Muscle of leg (tissue), 3 donors: ENCODE measurements at regions not wholly inside any gene's neighbourhood (a gene's known extent, or its start where the extent isn't known, plus 50 kb on each side); places are given as distances from the start of the nearest gene placed in this dataset.

ENCODE experiments used
- DNase-seq: peaks from one replicate; pipeline ENCODE4 v3.0.0; 2013
- H3K27ac ChIP-seq: one replicate; pipeline ENCODE4 v1.5.1; 2013; ENCODE audit warnings: mild to moderate bottlenecking, low read length, control low read depth
- H3K27me3 ChIP-seq: one replicate; pipeline ENCODE4 v1.6.1; 2013; ENCODE audit warnings: low read length; ENCODE audit not compliant: control insufficient read depth, insufficient read depth
- H3K36me3 ChIP-seq: one replicate; pipeline ENCODE4 v1.6.1; 2013; ENCODE audit warnings: low read length; ENCODE audit not compliant: control insufficient read depth, insufficient read depth
- H3K4me1 ChIP-seq: one replicate; pipeline ENCODE4 v1.6.1; 2013; ENCODE audit warnings: low read length; ENCODE audit not compliant: control insufficient read depth, insufficient read depth
- H3K4me3 ChIP-seq: one replicate; pipeline ENCODE4 v1.5.1; 2013; ENCODE audit warnings: low read length, control low read depth
- H3K9me3 ChIP-seq: replicated peaks from 2 replicates; pipeline ENCODE4 v1.6.1; 2013; ENCODE audit warnings: low read depth, low read length; ENCODE audit not compliant: control insufficient read depth
- WGBS: methylation state at CpG from one replicate; pipeline ENCODE4 v1.1.5; 2013; ENCODE audit warnings: missing lambda C conversion rate; ENCODE audit not compliant: insufficient coverage; 5-methylcytosine and 5-hydroxymethylcytosine counted together

DNA sequence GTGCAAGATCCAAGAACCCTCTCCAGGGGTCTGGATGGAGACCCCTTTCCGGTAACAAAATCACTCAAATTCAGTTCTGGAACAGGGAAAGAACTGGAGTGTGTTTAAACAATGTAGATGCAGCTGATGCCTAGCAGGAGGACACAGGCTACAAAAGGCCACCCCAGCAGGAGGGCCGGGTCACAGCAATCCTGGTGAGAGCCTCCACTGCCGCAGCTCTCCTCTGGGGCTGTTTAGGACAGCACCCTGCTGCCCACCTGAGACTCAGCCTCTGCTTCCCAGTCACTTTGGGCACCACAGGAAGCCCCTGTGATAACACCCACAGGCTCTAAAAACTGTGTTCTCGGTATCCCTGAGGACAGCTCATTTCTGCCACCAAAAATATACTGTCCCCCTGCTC, 318.7 kb upstream of the NBEA start:
- Histone ChIP-seq H3K4me3 (no peak overlapping the region), H3K27me3 (no peaks in the 10 kb centered on the region), H3K36me3 (no peaks in the 10 kb centered on the region), H3K4me1 (no peaks in the 10 kb centered on the region), H3K27ac (no peak overlapping the region), H3K9me3 (no peaks in the 10 kb centered on the region)
- DNase-seq, result no peak
- 86% methylated on average over 1 of the region's 4 CpGs for WGBS

DNA sequence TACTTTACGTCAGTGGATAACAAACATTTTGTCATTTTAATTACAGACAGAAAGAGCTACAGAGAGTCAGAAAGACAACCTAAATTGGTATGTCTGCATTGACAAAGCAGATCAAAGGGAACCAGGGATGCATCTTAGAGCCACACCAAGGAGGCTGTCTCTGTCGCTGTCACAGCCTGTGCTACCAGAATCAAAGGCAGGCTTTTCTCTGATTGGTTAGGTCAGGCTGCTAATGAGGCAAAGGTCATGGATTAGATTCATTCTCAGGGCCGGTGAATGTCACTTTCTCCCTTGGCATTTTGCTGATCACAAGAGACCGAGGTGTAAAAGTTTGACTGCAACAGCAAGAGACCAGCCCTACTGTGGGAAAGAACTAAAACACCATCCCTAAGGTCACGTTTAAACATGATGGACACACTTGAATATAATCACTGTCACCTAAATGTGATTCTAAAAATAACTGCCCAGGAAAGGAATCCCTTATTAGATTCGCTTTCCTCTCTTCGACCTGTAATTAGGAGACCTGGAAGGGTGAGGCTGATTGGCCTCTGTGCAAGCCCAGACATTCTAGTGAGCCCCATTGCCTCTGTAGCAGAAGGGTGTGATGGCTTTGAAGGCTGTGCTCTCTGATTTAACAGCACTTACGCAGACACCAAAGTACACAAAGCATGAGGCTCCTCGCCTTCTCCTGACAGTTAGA, 314.4 kb upstream of the NBEA start:
- 35% methylated on average over 3 of the region's 9 CpGs for WGBS
- H3K27ac ChIP-seq, result no peak overlapping the region

DNA sequence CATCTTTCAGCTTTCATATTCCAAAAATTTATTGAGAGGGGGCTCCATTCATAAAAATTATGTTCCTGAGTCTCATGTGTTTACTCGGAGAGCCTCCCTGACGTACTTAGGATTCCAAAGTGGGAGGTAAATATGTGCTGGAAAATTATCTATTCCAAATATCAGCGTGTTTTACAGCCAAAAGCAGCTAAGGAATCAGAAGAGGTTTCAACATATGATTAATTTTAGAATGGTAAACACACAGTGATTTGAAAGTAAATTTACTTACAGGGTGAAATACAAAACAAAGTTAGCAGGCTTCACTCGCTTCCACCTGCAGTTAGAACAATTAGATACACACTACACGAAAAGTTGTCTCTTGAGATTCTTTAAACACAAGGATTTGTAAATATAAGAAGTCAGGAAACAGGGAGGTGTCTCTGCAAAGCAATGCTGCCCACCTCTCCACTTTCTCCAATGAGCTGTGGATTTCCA, 313.8 kb upstream of the NBEA start:
- H3K27me3 ChIP-seq, result no peaks in the 10 kb centered on the region
- DNase-seq, result no peak
- H3K9me3 ChIP-seq, result no peaks in the 10 kb centered on the region
- no peak overlapping the region for H3K4me3 ChIP-seq
- no peaks in the 10 kb centered on the region for H3K36me3 ChIP-seq
- WGBS, result no CpG with 5 or more reads among the region's 5 CpGs
- H3K27ac ChIP-seq, result no peak overlapping the region
- H3K4me1 ChIP-seq, result peaks cover 6% of the 10 kb centered on the region

More for the DNA sequence above, 314.4 kb upstream of the NBEA start:
- no peak for DNase-seq
- no peaks in the 10 kb centered on the region for H3K9me3 ChIP-seq
- no peak overlapping the region for H3K4me3 ChIP-seq
- no peaks in the 10 kb centered on the region for H3K27me3 ChIP-seq
- H3K36me3 ChIP-seq, result no peaks in the 10 kb centered on the region
- H3K4me1 ChIP-seq, result peaks cover 6% of the 10 kb centered on the region

DNA sequence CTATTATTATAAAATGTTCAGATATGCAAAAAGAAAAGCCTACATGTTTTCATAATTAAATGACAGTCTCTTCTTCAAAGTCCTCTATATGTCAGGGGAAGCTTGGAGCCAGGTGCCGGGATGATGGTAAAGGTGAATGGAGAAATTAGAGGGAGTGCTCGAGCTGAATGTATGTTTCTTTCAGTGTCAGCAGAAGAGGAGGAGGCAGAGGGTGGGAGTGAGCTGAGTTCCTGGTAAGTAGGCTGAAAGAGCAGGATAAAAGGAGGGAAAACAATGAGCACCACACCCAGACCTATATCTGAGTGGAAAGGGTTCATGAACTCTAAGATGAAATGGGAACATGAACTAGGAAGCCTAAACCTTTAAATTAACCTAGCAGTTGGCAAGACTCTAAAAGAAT, 307.6 kb upstream of the NBEA start:
- H3K4me1 ChIP-seq, result peaks cover 6% of the 10 kb centered on the region
- DNase-seq, result peak; percentile 12
- no peaks in the 10 kb centered on the region for H3K9me3 ChIP-seq
- H3K27me3 ChIP-seq, result no peaks in the 10 kb centered on the region
- 80% methylated on average over 1 of the region's 2 CpGs for WGBS
- H3K27ac ChIP-seq, result no peak overlapping the region
- H3K4me3 ChIP-seq, result no peak overlapping the region
- no peaks in the 10 kb centered on the region for H3K36me3 ChIP-seq

DNA sequence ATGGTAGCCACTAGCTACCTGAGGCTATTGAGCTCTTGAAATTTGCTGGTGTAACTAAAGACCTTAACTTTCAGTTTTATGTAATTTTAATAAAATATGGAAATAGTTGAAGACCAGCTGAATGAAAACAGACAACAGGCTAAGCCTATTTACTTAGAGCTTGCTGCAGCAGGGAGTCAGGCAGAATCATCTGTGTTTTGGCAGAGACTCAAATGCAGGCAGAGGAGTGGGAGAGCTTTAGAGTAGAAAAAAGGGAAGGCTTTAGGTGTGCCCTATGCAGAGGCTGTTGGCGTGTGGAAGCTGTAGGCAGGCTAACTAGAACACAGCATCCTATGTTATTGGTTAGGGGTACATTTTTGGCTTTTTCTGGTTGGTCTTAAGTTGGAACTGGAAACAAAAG, 304.9 kb upstream of the NBEA start:
- Histone ChIP-seq H3K4me1 (no peaks in the 10 kb centered on the region), H3K4me3 (no peak overlapping the region), H3K27me3 (no peaks in the 10 kb centered on the region), H3K36me3 (no peaks in the 10 kb centered on the region), H3K9me3 (no peaks in the 10 kb centered on the region), H3K27ac (no peak overlapping the region)
- DNase-seq, result peak; percentile 37
- 43% methylated on average over 1 of the region's 1 CpG for WGBS

DNA sequence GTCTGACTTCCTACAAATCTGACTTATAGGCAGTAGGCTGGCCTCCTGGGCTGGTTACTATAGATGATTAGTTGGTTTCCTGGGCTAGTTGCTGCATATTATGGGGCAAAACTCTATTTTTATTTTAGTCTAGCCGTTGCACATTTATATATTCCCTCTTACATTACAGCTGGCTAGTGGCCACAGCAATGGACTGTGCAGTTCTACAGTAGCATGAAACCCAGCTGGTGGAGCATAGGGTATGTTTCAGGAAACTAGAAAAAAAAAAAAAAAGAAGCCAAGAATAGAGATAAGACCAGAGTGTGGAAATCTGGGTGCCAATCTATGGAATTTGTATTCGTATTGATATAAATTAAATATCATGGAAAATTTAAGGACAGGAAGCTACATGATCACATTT, 304.4 kb upstream of the NBEA start:
- no peak for DNase-seq
- Histone ChIP-seq H3K9me3 (no peaks in the 10 kb centered on the region), H3K36me3 (no peaks in the 10 kb centered on the region), H3K27me3 (no peaks in the 10 kb centered on the region), H3K4me1 (no peaks in the 10 kb centered on the region), H3K4me3 (no peak overlapping the region), H3K27ac (no peak overlapping the region)
- WGBS, result 100% methylated on average over 1 of the region's 2 CpGs

DNA sequence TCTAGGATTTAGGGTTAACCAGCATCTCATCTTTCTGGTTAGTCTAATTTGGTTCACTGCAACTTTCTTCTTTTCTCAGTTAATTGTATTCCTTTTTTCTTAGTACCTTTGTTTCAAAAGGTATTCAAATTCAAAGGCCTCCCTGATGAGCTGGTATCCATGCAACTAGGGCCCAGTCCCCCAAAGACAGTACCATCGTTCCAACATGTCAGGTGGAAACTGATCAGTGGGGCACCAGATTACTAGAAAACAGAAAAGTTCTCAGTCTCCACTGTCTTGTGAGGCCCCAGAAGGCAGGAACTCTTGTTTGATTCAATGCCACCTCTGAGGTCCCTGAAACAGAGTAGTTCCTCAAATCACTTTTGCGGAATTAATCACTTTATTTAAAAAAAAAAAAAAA, 303.2 kb upstream of the NBEA start:
- Histone ChIP-seq H3K27ac (no peak overlapping the region), H3K27me3 (peaks cover 2% of the 10 kb centered on the region), H3K36me3 (no peaks in the 10 kb centered on the region), H3K4me1 (no peaks in the 10 kb centered on the region), H3K9me3 (no peaks in the 10 kb centered on the region), H3K4me3 (no peak overlapping the region)
- no peak for DNase-seq
- WGBS, result 73% methylated on average over 1 of the region's 2 CpGs

DNA sequence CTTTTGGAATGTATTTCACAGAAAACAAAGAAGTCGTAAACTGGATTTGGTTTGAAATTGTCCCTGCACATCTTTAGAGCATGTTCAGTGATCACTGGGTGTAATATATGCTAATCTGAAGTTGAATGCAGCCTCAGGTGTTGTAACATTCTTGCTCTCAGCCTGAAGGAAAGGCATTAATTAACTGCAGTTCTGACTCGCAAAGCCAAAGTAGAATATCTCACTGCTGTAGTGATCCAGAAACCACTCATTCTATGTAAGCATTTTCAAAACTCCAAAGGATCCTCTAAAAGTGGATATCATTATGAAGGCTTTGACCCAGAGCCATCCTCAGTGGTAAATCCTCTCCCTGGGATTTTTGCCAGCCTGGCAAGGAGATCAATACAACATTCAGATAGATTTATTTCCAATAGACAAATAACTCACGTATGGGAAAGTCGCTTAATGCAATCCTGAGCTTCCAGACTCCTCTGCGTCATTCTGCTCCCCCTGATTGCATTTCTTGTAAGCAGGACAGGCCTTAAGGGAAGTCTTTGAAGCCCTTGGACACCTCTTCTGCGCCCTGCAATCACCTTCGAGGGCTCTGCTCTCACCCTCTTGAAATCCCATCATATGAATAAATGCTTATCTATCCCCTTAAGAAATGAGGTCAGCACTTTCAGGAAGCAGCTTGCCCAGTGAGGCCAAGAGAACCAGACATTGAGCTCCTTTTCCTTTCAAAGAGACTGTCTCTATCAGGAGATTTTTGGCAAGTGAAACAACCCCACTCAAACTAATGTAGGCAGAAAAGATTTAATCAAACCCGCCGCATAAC, 301.7 kb upstream of the NBEA start:
- H3K36me3 ChIP-seq, result no peaks in the 10 kb centered on the region
- no peak overlapping the region for H3K27ac ChIP-seq
- no peaks in the 10 kb centered on the region for H3K4me1 ChIP-seq
- no peak overlapping the region for H3K4me3 ChIP-seq
- peak; percentile 42 for DNase-seq
- peaks cover 2% of the 10 kb centered on the region for H3K27me3 ChIP-seq
- WGBS, result 36% methylated on average over 5 of the region's 9 CpGs
- H3K9me3 ChIP-seq, result no peaks in the 10 kb centered on the region

DNA sequence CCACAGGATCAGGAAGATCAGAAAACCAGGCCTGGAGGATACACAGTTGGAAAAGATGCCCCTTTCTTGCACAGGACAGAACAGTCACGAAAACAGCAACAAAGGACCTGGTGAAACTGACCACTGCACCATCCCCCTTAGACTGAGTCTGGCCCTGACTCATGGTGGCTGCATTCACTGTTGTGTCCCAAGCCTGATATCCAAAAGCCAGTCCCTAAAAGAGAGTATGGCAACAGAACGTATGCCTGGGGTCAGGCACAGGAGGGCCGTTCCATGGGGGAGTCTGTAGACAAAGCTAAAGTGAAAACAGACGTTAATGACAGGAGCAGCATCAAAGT, 301.1 kb upstream of the NBEA start:
- Histone ChIP-seq H3K4me1 (no peaks in the 10 kb centered on the region), H3K36me3 (no peaks in the 10 kb centered on the region), H3K4me3 (no peak overlapping the region), H3K27me3 (peaks cover 2% of the 10 kb centered on the region), H3K9me3 (no peaks in the 10 kb centered on the region), H3K27ac (no peak overlapping the region)
- DNase-seq, result no peak
- 68% methylated on average over 3 of the region's 4 CpGs for WGBS

DNA sequence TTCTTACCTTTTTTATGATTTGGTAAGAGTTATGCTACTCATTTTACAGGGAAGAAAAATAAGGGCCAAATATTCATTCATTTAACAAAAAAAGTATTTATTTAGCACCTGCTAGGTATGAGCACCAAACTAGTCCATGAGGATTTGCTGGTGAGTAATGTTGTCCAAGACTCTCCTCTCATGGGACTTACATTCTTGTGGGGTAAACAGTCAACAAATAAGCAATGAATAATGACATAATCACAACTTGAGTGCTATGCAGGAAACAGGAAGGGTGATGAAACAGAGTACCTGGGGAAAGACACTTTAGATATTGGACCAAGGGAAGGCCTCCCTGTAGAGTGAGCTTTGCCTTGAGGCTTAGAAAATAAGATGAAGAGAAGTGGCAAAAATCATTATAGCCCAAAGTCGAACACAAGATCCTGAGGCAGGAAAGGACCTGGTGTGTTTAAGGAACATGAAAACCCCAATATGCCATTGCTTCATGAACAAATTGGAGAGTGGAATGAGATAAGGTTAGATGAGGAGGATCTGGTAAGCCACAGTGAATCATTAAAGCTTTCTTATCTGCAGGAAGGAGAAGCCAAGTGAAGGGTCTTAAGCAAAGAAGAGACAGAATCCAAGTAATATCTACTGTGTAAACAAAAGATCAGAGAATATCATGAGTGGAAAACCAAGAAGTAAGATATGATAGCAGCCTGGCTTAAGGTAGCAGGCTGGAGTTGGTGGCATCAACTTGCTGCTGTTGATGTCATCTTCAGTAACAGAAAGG, 294.5 kb upstream of the NBEA start:
- H3K36me3 ChIP-seq, result no peaks in the 10 kb centered on the region
- H3K4me1 ChIP-seq, result no peaks in the 10 kb centered on the region
- no peak overlapping the region for H3K4me3 ChIP-seq
- no peak overlapping the region for H3K27ac ChIP-seq
- no peak for DNase-seq
- peaks cover 2% of the 10 kb centered on the region for H3K27me3 ChIP-seq
- no peaks in the 10 kb centered on the region for H3K9me3 ChIP-seq
- no CpG with 5 or more reads among the region's 1 CpG for WGBS
